SK-N-SH (cell line): ENCODE measurements at regions not wholly inside any gene's neighbourhood (a gene's known extent, or its start where the extent isn't known, plus 50 kb on each side); places are given as distances from the start of the nearest gene placed in this dataset.

Experiments used
- CTCF ChIA-PET: fragments of 300-600, 350-600 bp; formaldehyde crosslinking; extraction: SDS; loops from one replicate; lab custom pipeline; 2021; lab: Yijun Ruan, JAX
- POLR2A ChIA-PET: fragments of 350-600 bp; sonication (Branson Sonifier 250); formaldehyde crosslinking; extraction: SDS; loops from one replicate; lab custom pipeline; 2020; ENCODE audit warnings: antibody characterized with exemption, inconsistent platforms; lab: Yijun Ruan, JAX
- DNase-seq: peaks from one replicate; pipeline ENCODE4 v3.0.0; 2012
- H2AFZ ChIP-seq: fragments of 200-600 bp; sonication (generic); 2 replicates; pipeline ENCODE4 v1.8.1; 2016; ENCODE audit warnings: antibody characterized with exemption, mild to moderate bottlenecking, low read depth
- H3F3A ChIP-seq: fragments of 200-600 bp; sonication (generic); replicated peaks from 2 replicates; pipeline ENCODE3; 2016; ENCODE audit warnings: antibody characterized with exemption, mild to moderate bottlenecking; ENCODE audit not compliant: insufficient read depth
- H3K27ac ChIP-seq, 2 experiments: fragments of 200-500 bp in 1 of 2; fragments of 200-600 bp in 1 of 2; sonication (Bioruptor generic) in 1 of 2; sonication (generic), shearing (Covaris generic) in 1 of 2; 2 replicates each; pipeline versions ENCODE4 v1.5.1 to v1.6.1; 2014 to 2016; ENCODE audit warnings: low read depth in 2 of 2, inconsistent platforms in 1 of 2, low read length in 1 of 2, mild to moderate bottlenecking in 1 of 2, mixed read lengths in 1 of 2
- H3K27me3 ChIP-seq: fragments of 200-600 bp; sonication (generic), shearing (Covaris generic); 2 replicates; pipeline ENCODE4 v1.6.1; 2016; ENCODE audit warnings: mixed run types; ENCODE audit not compliant: insufficient read depth
- H3K36me3 ChIP-seq, 2 experiments: fragments of 200-500 bp in 1 of 2; fragments of 200-600 bp in 1 of 2; sonication (Bioruptor generic) in 1 of 2; sonication (generic) in 1 of 2; replicated peaks in 1 of 2; 2 replicates each; pipeline versions ENCODE3 to v1.5.1; 2014 to 2016; ENCODE audit warnings: low read length in 1 of 2, mild to moderate bottlenecking in 1 of 2; ENCODE audit not compliant: insufficient read depth in 2 of 2, control insufficient read depth in 1 of 2
- H3K4me1 ChIP-seq, 2 experiments: fragments of 200-500 bp in 1 of 2; fragments of 200-600 bp in 1 of 2; sonication (Bioruptor generic) in 1 of 2; sonication (generic), shearing (Covaris generic) in 1 of 2; 2 replicates each; pipeline versions ENCODE4 v1.5.1 to v1.6.1; 2014 to 2016; ENCODE audit warnings: low read depth in 1 of 2, low read length in 1 of 2, mixed run types in 1 of 2; ENCODE audit not compliant: insufficient read depth in 2 of 2, control insufficient read depth in 1 of 2
- H3K4me2 ChIP-seq: fragments of 200-600 bp; sonication (generic), shearing (Covaris generic); 2 replicates; pipeline ENCODE4 v1.6.1; 2017; ENCODE audit warnings: mixed run types
- H3K4me3 ChIP-seq, 2 experiments: fragments of 200-500 bp in 1 of 2; fragments of 200-600 bp in 1 of 2; sonication (Bioruptor generic) in 1 of 2; sonication (generic), shearing (Covaris generic) in 1 of 2; 2 replicates each; pipeline versions ENCODE4 v1.5.1 to v1.8.1; 2014 to 2016; ENCODE audit warnings: low read depth in 2 of 2, inconsistent platforms in 1 of 2, low read length in 1 of 2, mild to moderate bottlenecking in 1 of 2, mixed read lengths in 1 of 2, moderate library complexity in 1 of 2
- H3K79me2 ChIP-seq: fragments of 200-600 bp; sonication (generic); 2 replicates; pipeline ENCODE4 v1.8.1; 2017; ENCODE audit warnings: mild to moderate bottlenecking; ENCODE audit not compliant: insufficient read depth
- H3K9ac ChIP-seq: fragments of 200-600 bp; sonication (generic); 2 replicates; pipeline ENCODE4 v1.6.1; 2017; ENCODE audit warnings: mixed run types
- H3K9me2 ChIP-seq: fragments of 200-600 bp; sonication (generic); 2 replicates; pipeline ENCODE4 v1.6.1; 2017; ENCODE audit warnings: mixed run types
- H3K9me3 ChIP-seq: fragments of 200-600 bp; sonication (generic); 2 replicates; pipeline ENCODE4 v1.6.1; 2017; ENCODE audit warnings: mixed run types, mild to moderate bottlenecking, moderate library complexity
- H4K20me1 ChIP-seq: fragments of 200-600 bp; sonication (generic); 2 replicates; pipeline ENCODE4 v1.6.1; 2017; ENCODE audit warnings: mild to moderate bottlenecking, mixed run types; ENCODE audit not compliant: insufficient read depth
- CHD2 ChIP-seq: fragments of 150-350 bp; IDR thresholded peaks from 2 replicates; pipeline ENCODE4 v1.6.1; 2018; ENCODE audit warnings: low read length; ENCODE audit not compliant: partially characterized antibody
- FOSL2 ChIP-seq: IDR thresholded peaks from 2 replicates; pipeline ENCODE4 v1.4.0; 2012; ENCODE audit warnings: low read depth, mild to moderate bottlenecking, moderate library complexity, borderline replicate concordance
- FOXJ3 ChIP-seq: sonication (generic); formaldehyde crosslinking; IDR thresholded peaks from 2 replicates; pipeline ENCODE4 v1.5.1; 2020; ENCODE audit warnings: mild to moderate bottlenecking, missing genetic modification reagents
- FOXM1 ChIP-seq: IDR thresholded peaks from 2 replicates; pipeline ENCODE4 v1.4.0; 2012; ENCODE audit warnings: low read depth, mild to moderate bottlenecking
- JUND ChIP-seq: IDR thresholded peaks from 2 replicates; pipeline ENCODE4 v1.4.0; 2012
- MXI1 ChIP-seq: IDR thresholded peaks from 2 replicates; pipeline ENCODE4 v1.6.1; 2012; ENCODE audit warnings: mild to moderate bottlenecking, low read depth, low read length, improper control_type of control experiment
- RAD21 ChIP-seq: IDR thresholded peaks from 2 replicates; pipeline ENCODE4 v1.6.1; 2012; ENCODE audit warnings: mild to moderate bottlenecking, low read length
- SIN3A ChIP-seq: IDR thresholded peaks from 2 replicates; pipeline ENCODE4 v1.6.1; 2012; ENCODE audit warnings: low read depth, mild to moderate bottlenecking, low read length, moderate library complexity, borderline replicate concordance
- SMC3 ChIP-seq: IDR thresholded peaks from 2 replicates; pipeline ENCODE4 v1.6.1; 2012; ENCODE audit warnings: low read depth, low read length, improper control_type of control experiment
- WGBS: methylation state at CpG from one replicate; pipeline ENCODE4 v1.1.6; 2017; ENCODE audit warnings: low lambda C conversion rate; 5-methylcytosine and 5-hydroxymethylcytosine counted together
- TF ChIP-seq, protein P1 (sequence below): IDR thresholded peaks from 2 replicates; pipeline ENCODE4 v1.6.1; 2012; ENCODE audit warnings: mild to moderate bottlenecking, low read depth, low read length, moderate library complexity

DNA sequence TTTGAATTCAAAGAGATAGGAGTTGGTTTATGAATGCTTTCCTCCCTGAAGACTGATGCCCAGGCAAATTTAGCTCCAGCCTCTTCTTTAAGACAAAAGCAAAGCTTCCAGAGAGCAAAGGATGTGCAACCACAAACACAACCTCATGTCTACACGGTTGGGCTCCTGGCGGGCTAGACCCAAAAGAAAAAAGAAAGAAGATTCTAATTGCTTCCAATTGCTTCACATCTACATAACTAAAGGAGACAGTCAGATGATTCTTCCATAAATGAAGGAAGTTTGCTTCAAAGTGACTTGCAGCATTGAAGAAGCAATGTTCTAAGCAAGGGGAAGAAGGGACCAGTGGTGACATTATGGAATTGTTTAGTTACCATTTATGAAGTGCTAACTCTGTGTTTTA is 1603.0 kb upstream of the TENM3 start:
- Histone ChIP-seq H3K9me2 (no peaks in the 10 kb centered on the region), H3K4me1 (no peaks in the 10 kb centered on the region), H3K9ac (no peak overlapping the region), H3K79me2 (no peaks in the 10 kb centered on the region), H3K36me3 (no peaks in the 10 kb centered on the region)
- POLR2A ChIA-PET = no interaction called here
- no peak for DNase-seq
- TF ChIP-seq JUND (no peak), SMC3 (no peak), FOSL2 (no peak), CHD2 (no peak), FOXM1 (no peak)
- TF ChIP-seq, protein P1, sequence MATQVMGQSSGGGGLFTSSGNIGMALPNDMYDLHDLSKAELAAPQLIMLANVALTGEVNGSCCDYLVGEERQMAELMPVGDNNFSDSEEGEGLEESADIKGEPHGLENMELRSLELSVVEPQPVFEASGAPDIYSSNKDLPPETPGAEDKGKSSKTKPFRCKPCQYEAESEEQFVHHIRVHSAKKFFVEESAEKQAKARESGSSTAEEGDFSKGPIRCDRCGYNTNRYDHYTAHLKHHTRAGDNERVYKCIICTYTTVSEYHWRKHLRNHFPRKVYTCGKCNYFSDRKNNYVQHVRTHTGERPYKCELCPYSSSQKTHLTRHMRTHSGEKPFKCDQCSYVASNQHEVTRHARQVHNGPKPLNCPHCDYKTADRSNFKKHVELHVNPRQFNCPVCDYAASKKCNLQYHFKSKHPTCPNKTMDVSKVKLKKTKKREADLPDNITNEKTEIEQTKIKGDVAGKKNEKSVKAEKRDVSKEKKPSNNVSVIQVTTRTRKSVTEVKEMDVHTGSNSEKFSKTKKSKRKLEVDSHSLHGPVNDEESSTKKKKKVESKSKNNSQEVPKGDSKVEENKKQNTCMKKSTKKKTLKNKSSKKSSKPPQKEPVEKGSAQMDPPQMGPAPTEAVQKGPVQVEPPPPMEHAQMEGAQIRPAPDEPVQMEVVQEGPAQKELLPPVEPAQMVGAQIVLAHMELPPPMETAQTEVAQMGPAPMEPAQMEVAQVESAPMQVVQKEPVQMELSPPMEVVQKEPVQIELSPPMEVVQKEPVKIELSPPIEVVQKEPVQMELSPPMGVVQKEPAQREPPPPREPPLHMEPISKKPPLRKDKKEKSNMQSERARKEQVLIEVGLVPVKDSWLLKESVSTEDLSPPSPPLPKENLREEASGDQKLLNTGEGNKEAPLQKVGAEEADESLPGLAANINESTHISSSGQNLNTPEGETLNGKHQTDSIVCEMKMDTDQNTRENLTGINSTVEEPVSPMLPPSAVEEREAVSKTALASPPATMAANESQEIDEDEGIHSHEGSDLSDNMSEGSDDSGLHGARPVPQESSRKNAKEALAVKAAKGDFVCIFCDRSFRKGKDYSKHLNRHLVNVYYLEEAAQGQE = no peak
- TF ChIP-seq, all 33 proteins: peak for 0
- Histone ChIP-seq H3K4me2 (no peak overlapping the region), H3F3A (no peaks in the 10 kb centered on the region), H2AFZ (no peak overlapping the region), H3K4me3 (no peak overlapping the region), H3K27me3 (no peaks in the 10 kb centered on the region; the same call in 1 of the 2 replicates), H3K9me3 (no peaks in the 10 kb centered on the region), H3K27ac (no peak overlapping the region), H4K20me1 (no peaks in the 10 kb centered on the region)
- CTCF ChIA-PET = interaction anchor here (0.6 kb wide), 1 partner anchor 259 kb away, joined by 3 read pairs; no protein-coding TSS in a partner anchor
- 3% methylated on average over 2 of the region's 2 CpGs for WGBS

DNA sequence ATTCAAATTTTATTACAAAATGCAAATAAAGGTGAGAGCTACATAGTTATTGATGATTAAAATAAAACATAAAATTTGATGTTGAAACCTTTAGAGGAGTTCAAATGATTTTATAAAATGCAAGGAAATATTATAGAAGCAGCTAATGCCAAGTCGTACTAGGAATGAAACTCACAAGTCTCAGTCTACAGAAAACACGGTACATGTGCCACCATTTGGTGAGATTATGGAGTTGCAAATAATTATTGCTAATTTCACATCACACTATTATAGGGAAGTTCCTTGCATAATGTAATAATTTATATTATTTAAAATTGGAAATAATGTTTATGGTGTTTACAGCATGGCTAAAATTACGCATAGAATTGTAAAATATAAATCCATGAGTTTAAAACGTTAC is 1601.7 kb upstream of the TENM3 start:
- DNase-seq = no peak
- no peak for TF ChIP-seq MXI1
- TF ChIP-seq SIN3A = no peak
- peak; percentile 47 for TF ChIP-seq RAD21
- no peak for TF ChIP-seq FOXJ3
- TF ChIP-seq, protein P1 = no peak
- Histone ChIP-seq H3K36me3 (no peaks in the 10 kb centered on the region), H3K27me3 (no peaks in the 10 kb centered on the region; the same call in 1 of the 2 replicates), H3K79me2 (no peaks in the 10 kb centered on the region), H3K27ac (no peak overlapping the region), H2AFZ (no peak overlapping the region), H3F3A (no peaks in the 10 kb centered on the region), H3K9me3 (no peaks in the 10 kb centered on the region), H3K4me3 (no peak overlapping the region), H3K4me1 (no peaks in the 10 kb centered on the region), H4K20me1 (no peaks in the 10 kb centered on the region), H3K4me2 (no peak overlapping the region), H3K9me2 (no peaks in the 10 kb centered on the region), H3K9ac (no peak overlapping the region)
- POLR2A ChIA-PET = no interaction called here
- WGBS = 11% methylated on average over 4 of the region's 4 CpGs
- CTCF ChIA-PET = interaction anchor here (1.0 to 1.6 kb wide), 2 partner anchors 23 to 192 kb away, joined by 4 to 6 read pairs; no protein-coding TSS in a partner anchor
